ENCODE measurements at regions not wholly inside any gene's neighbourhood (a gene's known extent, or its start where the extent isn't known, plus 50 kb on each side); places are given as distances from the start of the nearest gene placed in this dataset.

DNA sequence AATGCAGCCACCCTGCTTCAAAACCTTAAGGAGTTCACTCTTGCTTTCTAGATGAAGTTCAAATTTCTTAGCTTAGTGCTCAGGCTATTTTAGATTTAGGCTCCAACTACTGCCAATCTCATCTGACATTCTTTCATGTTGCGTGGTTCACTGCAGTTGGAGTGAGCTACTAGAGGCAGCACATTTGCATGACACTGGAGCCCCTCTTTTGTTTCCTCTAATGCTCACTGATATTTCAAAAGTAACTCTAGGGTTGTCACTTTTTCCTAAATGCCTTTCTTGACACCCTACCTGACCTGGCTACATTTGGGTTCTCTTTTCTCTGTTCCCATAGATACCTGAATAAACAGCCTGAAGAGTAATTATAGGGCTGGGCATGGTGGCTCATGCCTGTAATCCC is 586.5 kb upstream of the GOT2 start:
- no peak for TF ChIP-seq RAD21 (conservative IDR thresholded peaks at IDR 0.05 in 1 of 2, IDR thresholded peaks at IDR 0.05 in 1 of 2)
- TF ChIP-seq POLR2A (IDR thresholded peaks at IDR 0.05; ENCODE audit: low read length) = no peak
- TF ChIP-seq SMC3 (IDR thresholded peaks at IDR 0.05) = no peak
- TF ChIP-seq MAX (IDR thresholded peaks at IDR 0.05) = no peak
- TF ChIP-seq CEBPB (IDR thresholded peaks at IDR 0.05) = no peak
- TF ChIP-seq CTCF (IDR thresholded peaks at IDR 0.05) = no peak
- TF ChIP-seq TP53 (CRISPR knock-in tag; IDR thresholded peaks at IDR 0.05) = no peak
- no peak for TF ChIP-seq BHLHE40 (IDR thresholded peaks at IDR 0.05; ENCODE audit: low read depth, low read length)
- no peak for TF ChIP-seq KDM5A (IDR thresholded peaks at IDR 0.05)
- TF ChIP-seq EP300 (IDR thresholded peaks at IDR 0.05) = no peak
- TF ChIP-seq EHMT2 (IDR thresholded peaks at IDR 0.05; ENCODE audit: low read depth) = no peak
